H9 (cell line): ENCODE measurements at regions not wholly inside any gene's neighbourhood (a gene's known extent, or its start where the extent isn't known, plus 50 kb on each side); places are given as distances from the start of the nearest gene placed in this dataset.

Experiments
- DNase-seq: peaks from one replicate; pipeline ENCODE4 v3.0.0-alpha.2; 2017
- H2AFZ ChIP-seq: one replicate; pipeline ENCODE4 v1.6.1; 2013; ENCODE audit warnings: mild to moderate bottlenecking, low read length, control low read depth, moderate library complexity
- H2AK5ac ChIP-seq: 2 replicates; pipeline ENCODE4 v1.6.1; 2013; ENCODE audit warnings: low read length, control low read depth, mixed read lengths; ENCODE audit not compliant: insufficient read length
- H2BK120ac ChIP-seq: one replicate; pipeline ENCODE4 v1.6.1; 2013; ENCODE audit warnings: low read depth, mild to moderate bottlenecking, low read length, control low read depth, inconsistent platforms; ENCODE audit not compliant: poor library complexity, severe bottlenecking
- H2BK12ac ChIP-seq: 2 replicates; pipeline ENCODE4 v1.6.1; 2013; ENCODE audit warnings: low read length, control low read depth, mixed read lengths, low read depth; ENCODE audit not compliant: insufficient read length
- H2BK15ac ChIP-seq: 2 replicates; pipeline ENCODE4 v1.6.1; 2013; ENCODE audit warnings: low read depth, low read length, control low read depth
- H2BK20ac ChIP-seq: one replicate; pipeline ENCODE4 v1.6.1; 2013; ENCODE audit warnings: low read depth, mild to moderate bottlenecking, low read length, control low read depth, inconsistent platforms; ENCODE audit not compliant: poor library complexity, severe bottlenecking
- H2BK5ac ChIP-seq: 2 replicates; pipeline ENCODE4 v1.6.1; 2013; ENCODE audit warnings: low read length, control low read depth, mixed read lengths; ENCODE audit not compliant: insufficient read length
- H3K14ac ChIP-seq: 2 replicates; pipeline ENCODE4 v1.6.1; 2013; ENCODE audit warnings: low read length, control low read depth; ENCODE audit not compliant: insufficient read depth
- H3K18ac ChIP-seq: 2 replicates; pipeline ENCODE4 v1.6.1; 2013; ENCODE audit warnings: low read depth, mild to moderate bottlenecking, mixed read lengths, low read length, control low read depth; ENCODE audit not compliant: insufficient read length
- H3K23ac ChIP-seq: 2 replicates; pipeline ENCODE4 v1.6.1; 2013; ENCODE audit warnings: low read length, control low read depth, mixed read lengths, low read depth; ENCODE audit not compliant: insufficient read length
- H3K23me2 ChIP-seq: 2 replicates; pipeline ENCODE4 v1.6.1; 2013; ENCODE audit warnings: low read depth, mild to moderate bottlenecking, mixed read lengths, low read length, control low read depth; ENCODE audit not compliant: insufficient read length, poor library complexity, severe bottlenecking
- H3K27ac ChIP-seq: 2 replicates; pipeline ENCODE4 v1.5.1; 2013; ENCODE audit warnings: low read length, control low read depth, mixed read lengths, low read depth; ENCODE audit not compliant: insufficient read length
- H3K27me3 ChIP-seq: 2 replicates; pipeline ENCODE4 v1.6.1; 2013; ENCODE audit warnings: low read length, control low read depth, inconsistent platforms; ENCODE audit not compliant: insufficient read depth
- H3K4ac ChIP-seq: 2 replicates; pipeline ENCODE4 v1.6.1; 2013; ENCODE audit warnings: low read depth, mild to moderate bottlenecking, control low read depth, inconsistent platforms, low read length, moderate library complexity
- H3K4me1 ChIP-seq: 2 replicates; pipeline ENCODE4 v1.6.1; 2013; ENCODE audit warnings: low read length, control low read depth, inconsistent platforms; ENCODE audit not compliant: insufficient read depth
- H3K4me2 ChIP-seq: 2 replicates; pipeline ENCODE4 v1.6.1; 2013; ENCODE audit warnings: low read length, control low read depth, mixed read lengths; ENCODE audit not compliant: insufficient read length, insufficient read depth
- H3K56ac ChIP-seq: 2 replicates; pipeline ENCODE4 v1.6.1; 2013; ENCODE audit warnings: low read depth, mild to moderate bottlenecking, mixed read lengths, low read length, control low read depth; ENCODE audit not compliant: insufficient read length
- H3K79me1 ChIP-seq: 2 replicates; pipeline ENCODE4 v1.6.1; 2013; ENCODE audit warnings: low read depth, mild to moderate bottlenecking, moderate library complexity, low read length, control low read depth, inconsistent platforms; ENCODE audit not compliant: insufficient read depth, poor library complexity, severe bottlenecking
- H3K79me2 ChIP-seq: 2 replicates; pipeline ENCODE4 v1.6.1; 2013; ENCODE audit warnings: low read length, control low read depth, inconsistent platforms; ENCODE audit not compliant: insufficient read depth
- H3K9ac ChIP-seq: 2 replicates; pipeline ENCODE4 v1.6.1; 2013; ENCODE audit warnings: low read length, control low read depth, mixed read lengths; ENCODE audit not compliant: insufficient read length; ENCODE audit errors: extremely low read depth
- H3K9me3 ChIP-seq: one replicate; pipeline ENCODE4 v1.6.1; 2013; ENCODE audit warnings: low read depth, low read length, inconsistent platforms; ENCODE audit not compliant: control insufficient read depth
- H3T11ph ChIP-seq: one replicate; pipeline ENCODE4 v1.6.1; 2013; ENCODE audit warnings: mild to moderate bottlenecking, low read length, control low read depth, inconsistent platforms
- H4K20me1 ChIP-seq: one replicate; pipeline ENCODE4 v1.6.1; 2013; ENCODE audit not compliant: control insufficient read depth, insufficient read length, insufficient read depth
- H4K5ac ChIP-seq: 2 replicates; pipeline ENCODE4 v1.6.1; 2013; ENCODE audit warnings: low read depth, mild to moderate bottlenecking, mixed read lengths, low read length, control low read depth; ENCODE audit not compliant: insufficient read length
- H4K8ac ChIP-seq: replicated peaks from 2 replicates; pipeline ENCODE4 v1.6.1; 2013; ENCODE audit warnings: low read length, control low read depth, mixed read lengths, low read depth; ENCODE audit not compliant: insufficient read length
- H4K91ac ChIP-seq: 2 replicates; pipeline ENCODE4 v1.6.1; 2013; ENCODE audit warnings: low read depth, mild to moderate bottlenecking, moderate library complexity, mixed read lengths, low read length, control low read depth; ENCODE audit not compliant: insufficient read length
- H3K27ac Mint-ChIP-seq, 3 experiments: 2 replicates in 2 of 3; 3 replicates in 1 of 3; pipeline ENCODE4 v1.8.0; 2020 to 2021; ENCODE audit warnings: mixed read lengths in 3 of 3, mild to moderate bottlenecking in 1 of 3, moderate library complexity in 1 of 3
- H3K27me3 Mint-ChIP-seq: 2 replicates; pipeline ENCODE4 v1.8.0; 2021; ENCODE audit warnings: low read depth, mild to moderate bottlenecking, moderate library complexity, mixed read lengths
- H3K36me3 Mint-ChIP-seq, 3 experiments: 2 replicates in 2 of 3; 3 replicates in 1 of 3; pipeline ENCODE4 v1.8.0; 2020 to 2021; ENCODE audit warnings: low read depth in 3 of 3, mixed read lengths in 3 of 3; ENCODE audit not compliant: insufficient read depth in 1 of 3
- H3K4me1 Mint-ChIP-seq, 2 experiments: 2 replicates each; pipeline ENCODE4 v1.8.0; 2020; ENCODE audit warnings: mixed read lengths in 2 of 2
- H3K4me3 Mint-ChIP-seq, 2 experiments: 2 replicates in 1 of 2; 3 replicates in 1 of 2; pipeline ENCODE4 v1.8.0; 2020 to 2021; ENCODE audit warnings: mild to moderate bottlenecking in 2 of 2, mixed read lengths in 2 of 2, moderate library complexity in 1 of 2
- H3K9me3 Mint-ChIP-seq, 2 experiments: 2 replicates in 1 of 2; 3 replicates in 1 of 2; pipeline ENCODE4 v1.8.0; 2020; ENCODE audit warnings: mild to moderate bottlenecking in 2 of 2, mixed read lengths in 2 of 2, moderate library complexity in 1 of 2
- WGBS: extraction: QIAGEN DNeasy Blood & Tissue Kit; methylation state at CpG from one replicate; pipeline ENCODE4 v1.1.7; 2013; ENCODE audit warnings: missing lambda C conversion rate, low lambda C conversion rate, mixed read lengths; ENCODE audit not compliant: insufficient read length; ENCODE audit errors: extremely low coverage; 5-methylcytosine and 5-hydroxymethylcytosine counted together
- TF ChIP-seq, protein P1 (sequence below): fragments of 200-600 bp; sonication (generic); conservative IDR thresholded peaks from 3 replicates; pipeline ENCODE4 v1.8.0; 2021; ENCODE audit warnings: antibody characterized with exemption, mild to moderate bottlenecking

DNA sequence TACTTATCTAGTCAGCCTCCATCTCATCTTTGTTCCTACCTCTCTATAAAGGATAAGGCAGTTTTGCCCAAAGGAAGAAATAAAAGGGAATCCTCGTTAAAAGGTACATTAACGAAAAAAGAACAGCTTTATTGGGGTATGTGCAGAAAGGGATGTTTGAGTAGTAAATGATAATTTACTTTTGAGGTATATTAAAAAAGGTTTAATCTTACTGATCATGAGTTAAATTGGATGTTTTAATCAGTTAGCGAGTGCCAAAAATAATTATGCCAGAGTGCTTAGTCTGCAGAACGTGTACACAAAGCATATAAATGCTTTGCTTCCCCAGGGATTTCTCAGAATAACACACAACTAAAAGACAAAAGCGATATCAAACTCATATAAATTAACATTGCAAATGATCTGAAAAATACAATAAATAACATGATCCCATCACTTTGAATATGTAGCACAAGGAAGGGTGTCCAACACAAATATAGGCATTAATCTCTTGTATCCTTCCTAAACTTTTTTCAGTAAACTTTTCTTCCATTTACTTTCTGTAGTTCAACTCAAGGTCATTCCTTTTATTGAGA is 865.0 kb downstream of the NR2F1-AS1 start:
- no peaks in the 10 kb centered on the region for H3K9me3 ChIP-seq
- H3K79me1 ChIP-seq, result no peaks in the 10 kb centered on the region
- H3K23ac ChIP-seq, result no peak overlapping the region
- no CpG with 5 or more reads among the region's 5 CpGs for WGBS
- H3K27me3 Mint-ChIP-seq, result no peaks in the 10 kb centered on the region
- H3K18ac ChIP-seq, result no peak overlapping the region
- no peak overlapping the region for H3K4me3 Mint-ChIP-seq
- H2BK120ac ChIP-seq, result no peak overlapping the region
- TF ChIP-seq, protein P1, sequence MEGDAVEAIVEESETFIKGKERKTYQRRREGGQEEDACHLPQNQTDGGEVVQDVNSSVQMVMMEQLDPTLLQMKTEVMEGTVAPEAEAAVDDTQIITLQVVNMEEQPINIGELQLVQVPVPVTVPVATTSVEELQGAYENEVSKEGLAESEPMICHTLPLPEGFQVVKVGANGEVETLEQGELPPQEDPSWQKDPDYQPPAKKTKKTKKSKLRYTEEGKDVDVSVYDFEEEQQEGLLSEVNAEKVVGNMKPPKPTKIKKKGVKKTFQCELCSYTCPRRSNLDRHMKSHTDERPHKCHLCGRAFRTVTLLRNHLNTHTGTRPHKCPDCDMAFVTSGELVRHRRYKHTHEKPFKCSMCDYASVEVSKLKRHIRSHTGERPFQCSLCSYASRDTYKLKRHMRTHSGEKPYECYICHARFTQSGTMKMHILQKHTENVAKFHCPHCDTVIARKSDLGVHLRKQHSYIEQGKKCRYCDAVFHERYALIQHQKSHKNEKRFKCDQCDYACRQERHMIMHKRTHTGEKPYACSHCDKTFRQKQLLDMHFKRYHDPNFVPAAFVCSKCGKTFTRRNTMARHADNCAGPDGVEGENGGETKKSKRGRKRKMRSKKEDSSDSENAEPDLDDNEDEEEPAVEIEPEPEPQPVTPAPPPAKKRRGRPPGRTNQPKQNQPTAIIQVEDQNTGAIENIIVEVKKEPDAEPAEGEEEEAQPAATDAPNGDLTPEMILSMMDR, result no peak
- H2BK5ac ChIP-seq, result no peak overlapping the region
- no peak overlapping the region for H2AK5ac ChIP-seq
- no peak overlapping the region for H2AFZ ChIP-seq
- no peak overlapping the region for H4K5ac ChIP-seq
- H3K23me2 ChIP-seq, result no peaks in the 10 kb centered on the region
- H3K56ac ChIP-seq, result no peak overlapping the region
- H3K36me3 Mint-ChIP-seq, result no peaks in the 10 kb centered on the region
- no peak overlapping the region for H4K91ac ChIP-seq
- no peak overlapping the region for H3T11ph ChIP-seq
- H3K14ac ChIP-seq, result no peak overlapping the region
- no peaks in the 10 kb centered on the region for H3K79me2 ChIP-seq
- H4K8ac ChIP-seq, result no peak overlapping the region
- H3K4me1 ChIP-seq, result no peaks in the 10 kb centered on the region
- no peak overlapping the region for H3K4me2 ChIP-seq
- no peaks in the 10 kb centered on the region for H4K20me1 ChIP-seq
- H3K4ac ChIP-seq, result no peak overlapping the region
- peaks cover 0 to 3% of the 10 kb centered on the region in 2 experiments; a peak in 2 of 4 replicates for H3K4me1 Mint-ChIP-seq
- no peak overlapping the region for H2BK12ac ChIP-seq
- H3K27me3 ChIP-seq, result no peaks in the 10 kb centered on the region
- no peak overlapping the region for H3K9ac ChIP-seq
- no peak overlapping the region for H3K27ac ChIP-seq
- DNase-seq, result no peak
- H3K9me3 Mint-ChIP-seq, result no peaks in the 10 kb centered on the region
- H2BK15ac ChIP-seq, result no peak overlapping the region
- no peak overlapping the region for H2BK20ac ChIP-seq
- no peak overlapping the region for H3K27ac Mint-ChIP-seq
